Stomach (tissue), 4 donors: ENCODE measurements at regions not wholly inside any gene's neighbourhood (a gene's known extent, or its start where the extent isn't known, plus 50 kb on each side); places are given as distances from the start of the nearest gene placed in this dataset.

Source experiments
- POLR2AphosphoS5 ChIP-seq, 3 donors: sonication (generic); formaldehyde crosslinking; IDR thresholded peaks; one replicate each; pipeline ENCODE4 v1.6.1; 2016; ENCODE audit warnings: antibody characterized with exemption in 3 of 3
- TF ChIP-seq, protein P1 (sequence below), 7 experiments: fragments of 450-650 bp in 4 of 7; fragments of 200-600 bp in 3 of 7; sonication (generic) in 3 of 7; IDR thresholded peaks; one replicate each; pipeline ENCODE4 v1.5.1; 2016 to 2019; ENCODE audit warnings: antibody characterized with exemption in 7 of 7, control low read depth in 2 of 7, mild to moderate bottlenecking in 1 of 7

DNA sequence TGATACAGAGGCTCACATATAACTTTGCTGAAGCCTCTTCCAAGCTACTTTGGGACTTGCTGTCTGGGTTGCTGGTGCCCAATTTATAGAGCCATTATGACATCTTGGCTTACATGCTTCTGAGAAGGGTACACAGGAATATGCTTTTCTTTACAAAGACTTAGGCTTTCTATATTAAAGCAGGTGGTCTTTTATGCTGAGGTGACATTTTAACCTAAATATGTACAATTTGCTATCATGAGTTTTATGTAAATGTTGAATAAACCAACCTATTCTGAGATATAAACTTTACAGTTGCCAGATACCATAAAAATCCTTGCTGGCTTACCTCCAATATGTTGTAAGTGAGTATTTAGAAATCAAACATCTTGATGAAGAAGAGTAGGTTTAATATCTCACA is 509.2 kb upstream of the CHD1 start:
- TF ChIP-seq, protein P1, sequence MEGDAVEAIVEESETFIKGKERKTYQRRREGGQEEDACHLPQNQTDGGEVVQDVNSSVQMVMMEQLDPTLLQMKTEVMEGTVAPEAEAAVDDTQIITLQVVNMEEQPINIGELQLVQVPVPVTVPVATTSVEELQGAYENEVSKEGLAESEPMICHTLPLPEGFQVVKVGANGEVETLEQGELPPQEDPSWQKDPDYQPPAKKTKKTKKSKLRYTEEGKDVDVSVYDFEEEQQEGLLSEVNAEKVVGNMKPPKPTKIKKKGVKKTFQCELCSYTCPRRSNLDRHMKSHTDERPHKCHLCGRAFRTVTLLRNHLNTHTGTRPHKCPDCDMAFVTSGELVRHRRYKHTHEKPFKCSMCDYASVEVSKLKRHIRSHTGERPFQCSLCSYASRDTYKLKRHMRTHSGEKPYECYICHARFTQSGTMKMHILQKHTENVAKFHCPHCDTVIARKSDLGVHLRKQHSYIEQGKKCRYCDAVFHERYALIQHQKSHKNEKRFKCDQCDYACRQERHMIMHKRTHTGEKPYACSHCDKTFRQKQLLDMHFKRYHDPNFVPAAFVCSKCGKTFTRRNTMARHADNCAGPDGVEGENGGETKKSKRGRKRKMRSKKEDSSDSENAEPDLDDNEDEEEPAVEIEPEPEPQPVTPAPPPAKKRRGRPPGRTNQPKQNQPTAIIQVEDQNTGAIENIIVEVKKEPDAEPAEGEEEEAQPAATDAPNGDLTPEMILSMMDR (IDR thresholded peaks at IDR 0.05): no peak
- no peak for TF ChIP-seq POLR2AphosphoS5 (IDR thresholded peaks at IDR 0.05)
